Right lobe of liver (tissue), 6 donors: ENCODE measurements at regions not wholly inside any gene's neighbourhood (a gene's known extent, or its start where the extent isn't known, plus 50 kb on each side); places are given as distances from the start of the nearest gene placed in this dataset.

Source experiments
- ATAC-seq, 4 donors: fragments of 200-7000 bp; cut with Tn5 transposase; one replicate each; pipeline ENCODE4 v1.9.1; 2020; ENCODE audit warnings: mild to moderate bottlenecking in 4 of 4, moderate library complexity in 4 of 4
- DNase-seq, 3 donors: peaks; one replicate each; pipeline ENCODE4 v3.0.0-alpha.2; 2020
- H3K27ac ChIP-seq, 3 donors: fragments of 200-600 bp; one replicate each; pipeline ENCODE4 v1.8.0; 2022
- H3K27me3 ChIP-seq, 2 donors: fragments of 200-600 bp; one replicate each; pipeline ENCODE4 v1.8.0; 2022
- H3K36me3 ChIP-seq, 4 donors: fragments of 200-600 bp; sonication (generic) in 1 of 4; one replicate each; pipeline versions ENCODE4 v1.5.1 to v1.8.0; 2017 to 2022; ENCODE audit warnings: control low read depth in 1 of 4
- H3K4me1 ChIP-seq, 4 donors: fragments of 200-600 bp; sonication (generic) in 1 of 4; one replicate each; pipeline versions ENCODE4 v1.5.1 to v1.8.0; 2017 to 2022; ENCODE audit warnings: control low read depth in 1 of 4
- H3K4me3 ChIP-seq, 3 donors: fragments of 200-600 bp; one replicate each; pipeline ENCODE4 v1.8.0; 2022
- H3K9me3 ChIP-seq, 4 donors: fragments of 200-600 bp; sonication (generic) in 1 of 4; one replicate each; pipeline versions ENCODE4 v1.5.1 to v1.8.0; 2017 to 2022; ENCODE audit warnings: control low read depth in 1 of 4
- CTCF ChIP-seq, 4 donors: fragments of 200-600 bp in 3 of 4; fragments of 450-650 bp in 1 of 4; IDR thresholded peaks; one replicate each; pipeline versions ENCODE4 v1.5.1 to v1.8.0; 2016 to 2022; ENCODE audit warnings: antibody characterized with exemption in 4 of 4, mild to moderate bottlenecking in 2 of 4
- POLR2A ChIP-seq: fragments of 450-650 bp; IDR thresholded peaks from one replicate; pipeline ENCODE4 v1.6.1; 2017; ENCODE audit warnings: antibody characterized with exemption, mild to moderate bottlenecking
- WGBS: methylation state at CpG from one replicate; pipeline ENCODE4 v1.1.6; 2018; ENCODE audit warnings: low coverage, low lambda C conversion rate; ENCODE audit not compliant: insufficient coverage; ENCODE audit errors: missing lambda C conversion rate; 5-methylcytosine and 5-hydroxymethylcytosine counted together
- intact Hi-C, 2 donors: fragments of 100-400 bp; cut with DNase I; formaldehyde crosslinking; loops; one replicate each; pipeline versions ENCODE4 v1.11.2 to v1.14.1; 2022
- donor health status: DM: no; HTN: yes; CAD: no.
- donor health status: DM: no; HTN: no; CAD: no.
- donor health status: DM: no; HTN: no; CAD: no.
- donor health status: DM: no; HTN: yes; CAD: no.
- donor health status: DM: no; HTN: yes; CAD: no.

DNA sequence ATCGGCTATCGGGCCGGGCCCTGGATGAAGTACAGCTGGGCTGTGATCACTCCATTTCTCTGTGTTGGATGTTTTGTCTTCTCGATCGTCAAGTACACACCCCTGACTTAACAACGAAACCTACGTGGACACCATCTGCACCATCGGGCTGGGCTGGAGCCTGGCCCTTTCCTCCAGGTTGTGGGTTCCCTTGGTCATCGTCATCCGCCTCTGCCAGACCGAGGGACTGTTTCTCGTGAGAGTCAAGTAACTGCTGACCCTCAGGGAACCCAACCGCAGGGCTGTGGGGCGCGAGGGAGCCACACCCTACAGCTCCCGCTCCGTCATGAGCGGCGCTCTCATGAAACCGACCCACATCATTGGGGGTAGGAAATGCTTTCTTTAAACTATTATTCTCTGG, 842.4 kb upstream of the TMPRSS15 start:
- Histone ChIP-seq H3K4me3 (no peak overlapping the region), H3K27ac (no peak overlapping the region), H3K9me3 (no peaks in the 10 kb centered on the region), H3K27me3 (no peaks in the 10 kb centered on the region), H3K36me3 (no peaks in the 10 kb centered on the region), H3K4me1 (no peaks in the 10 kb centered on the region)
- DNase-seq, result peak in 1 of 3 donors; percentile 36
- no peak for ATAC-seq
- TF ChIP-seq CTCF (IDR thresholded peaks at IDR 0.05) (no peak), POLR2A (no peak)
- intact Hi-C loops, result no loop called here
- WGBS, result 84% methylated on average over 10 of the region's 20 CpGs

- no peaks in the 10 kb centered on the region for H3K27me3 ChIP-seq
- no peak overlapping the region for H3K27ac ChIP-seq
- TF ChIP-seq POLR2A (no peak), CTCF (IDR thresholded peaks at IDR 0.05) (no peak)
- H3K36me3 ChIP-seq, result no peaks in the 10 kb centered on the region
- WGBS, result 55% methylated on average over 4 of the region's 4 CpGs
- intact Hi-C loops, result no loop called here
- ATAC-seq, result no peak
- no peak overlapping the region for H3K4me3 ChIP-seq
- H3K4me1 ChIP-seq, result no peaks in the 10 kb centered on the region
- no peaks in the 10 kb centered on the region for H3K9me3 ChIP-seq
- no peak for DNase-seq
Measured at GRCh38 chr21:19256934-19257660, 853.5 kb upstream of the TMPRSS15 start.

GRCh38 chr21:19261731-19262376, 858.3 kb upstream of the TMPRSS15 start:
- DNase-seq, result no peak
- Histone ChIP-seq H3K9me3 (no peaks in the 10 kb centered on the region), H3K4me1 (no peaks in the 10 kb centered on the region), H3K4me3 (no peak overlapping the region), H3K27ac (no peak overlapping the region), H3K36me3 (no peaks in the 10 kb centered on the region), H3K27me3 (no peaks in the 10 kb centered on the region)
- TF ChIP-seq CTCF (IDR thresholded peaks at IDR 0.05) (no peak), POLR2A (no peak)
- WGBS, result 71% methylated on average over 6 of the region's 10 CpGs
- intact Hi-C loops, result no loop called here
- no peak for ATAC-seq

DNA sequence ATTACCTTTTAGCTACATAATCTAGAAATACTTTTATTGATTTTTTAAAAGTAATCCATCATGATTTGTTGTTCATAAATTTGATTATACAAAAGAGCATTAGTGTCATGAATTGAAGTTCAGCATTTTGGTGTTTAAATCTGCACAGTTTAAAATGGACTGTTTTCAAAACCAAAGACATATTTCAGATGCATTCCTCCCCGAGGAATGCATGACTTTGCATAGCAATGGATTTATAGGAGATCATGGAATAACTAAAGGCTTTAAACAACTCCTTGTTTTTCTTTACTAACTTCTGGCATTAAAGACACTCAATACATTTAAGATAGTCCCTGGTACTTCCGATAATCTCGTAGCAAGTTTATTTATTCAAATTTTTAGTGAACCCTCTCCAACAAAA, 863.1 kb upstream of the TMPRSS15 start:
- no peak overlapping the region for H3K27ac ChIP-seq
- H3K27me3 ChIP-seq, result no peaks in the 10 kb centered on the region
- 40% methylated on average over 3 of the region's 3 CpGs for WGBS
- no peak overlapping the region for H3K4me3 ChIP-seq
- H3K4me1 ChIP-seq, result no peaks in the 10 kb centered on the region
- intact Hi-C loops, result no loop called here
- no peaks in the 10 kb centered on the region for H3K9me3 ChIP-seq
- DNase-seq (no peak), ATAC-seq (no peak)
- no peaks in the 10 kb centered on the region for H3K36me3 ChIP-seq
- TF ChIP-seq POLR2A, result no peak
- no peak for TF ChIP-seq CTCF (IDR thresholded peaks at IDR 0.05)
